ENCODE measurements at regions not wholly inside any gene's neighbourhood (a gene's known extent, or its start where the extent isn't known, plus 50 kb on each side); places are given as distances from the start of the nearest gene placed in this dataset.

- Mint-ChIP-seq H3K4me1 (ENCODE audit: low read depth, unreplicated experiment) (peaks cover 1% of the 10 kb centered on the region), H3K27me3 (ENCODE audit: unreplicated experiment) (no peaks in the 10 kb centered on the region)
These were observed 938.8 kb upstream of the FBXO33 start for GRCh38 chr14:40371011-40371410.

GRCh38 chr14:40368314-40368713, 936.1 kb upstream of the FBXO33 start:
- Mint-ChIP-seq H3K4me3 (ENCODE audit: unreplicated experiment) (no peak overlapping the region), H3K36me3 (ENCODE audit: unreplicated experiment) (no peaks in the 10 kb centered on the region), H3K27ac (ENCODE audit: unreplicated experiment) (no peak overlapping the region), H3K4me1 (ENCODE audit: low read depth, unreplicated experiment) (peaks cover 1% of the 10 kb centered on the region), H3K9me3 (ENCODE audit: unreplicated experiment) (no peaks in the 10 kb centered on the region), H3K27me3 (ENCODE audit: unreplicated experiment) (no peaks in the 10 kb centered on the region)
- no peak for DNase-seq
- TF ChIP-seq CTCF (IDR thresholded peaks at IDR 0.05; ENCODE audit: partially characterized antibody, unreplicated experiment): no peak

More at GRCh38 chr14:40371011-40371410, 938.8 kb upstream of the FBXO33 start:
- no peaks in the 10 kb centered on the region for H3K36me3 Mint-ChIP-seq (ENCODE audit: unreplicated experiment)
- DNase-seq: no peak
- no peak overlapping the region for H3K27ac Mint-ChIP-seq (ENCODE audit: unreplicated experiment)
- H3K9me3 Mint-ChIP-seq (ENCODE audit: unreplicated experiment): no peaks in the 10 kb centered on the region
- H3K4me3 Mint-ChIP-seq (ENCODE audit: unreplicated experiment): no peak overlapping the region
- no peak for TF ChIP-seq CTCF (IDR thresholded peaks at IDR 0.05; ENCODE audit: partially characterized antibody, unreplicated experiment)

GRCh38 chr14:40367717-40368116, 935.5 kb upstream of the FBXO33 start:
- DNase-seq: no peak
- H3K4me3 Mint-ChIP-seq (ENCODE audit: unreplicated experiment): no peak overlapping the region
- H3K27me3 Mint-ChIP-seq (ENCODE audit: unreplicated experiment): no peaks in the 10 kb centered on the region
- peaks cover 1% of the 10 kb centered on the region for H3K4me1 Mint-ChIP-seq (ENCODE audit: low read depth, unreplicated experiment)
- no peak overlapping the region for H3K27ac Mint-ChIP-seq (ENCODE audit: unreplicated experiment)
- TF ChIP-seq CTCF (IDR thresholded peaks at IDR 0.05; ENCODE audit: partially characterized antibody, unreplicated experiment): no peak
- no peaks in the 10 kb centered on the region for H3K36me3 Mint-ChIP-seq (ENCODE audit: unreplicated experiment)
- no peaks in the 10 kb centered on the region for H3K9me3 Mint-ChIP-seq (ENCODE audit: unreplicated experiment)

- no peaks in the 10 kb centered on the region for H3K27me3 Mint-ChIP-seq (ENCODE audit: unreplicated experiment)
- no peak for DNase-seq
- H3K4me3 Mint-ChIP-seq (ENCODE audit: unreplicated experiment): no peak overlapping the region
- no peak for TF ChIP-seq CTCF (IDR thresholded peaks at IDR 0.05; ENCODE audit: partially characterized antibody, unreplicated experiment)
- no peak overlapping the region for H3K27ac Mint-ChIP-seq (ENCODE audit: unreplicated experiment)
- no peaks in the 10 kb centered on the region for H3K36me3 Mint-ChIP-seq (ENCODE audit: unreplicated experiment)
- peaks cover 4% of the 10 kb centered on the region for H3K9me3 Mint-ChIP-seq (ENCODE audit: unreplicated experiment)
- peaks cover 1% of the 10 kb centered on the region for H3K4me1 Mint-ChIP-seq (ENCODE audit: low read depth, unreplicated experiment)
These were observed 933.1 kb upstream of the FBXO33 start for GRCh38 chr14:40365305-40365704.

- Mint-ChIP-seq H3K4me1 (ENCODE audit: low read depth, unreplicated experiment) (no peaks in the 10 kb centered on the region), H3K27me3 (ENCODE audit: unreplicated experiment) (peaks cover 4% of the 10 kb centered on the region), H3K9me3 (ENCODE audit: unreplicated experiment) (peaks cover 8% of the 10 kb centered on the region), H3K36me3 (ENCODE audit: unreplicated experiment) (no peaks in the 10 kb centered on the region), H3K27ac (ENCODE audit: unreplicated experiment) (no peak overlapping the region), H3K4me3 (ENCODE audit: unreplicated experiment) (no peak overlapping the region)
- TF ChIP-seq CTCF (IDR thresholded peaks at IDR 0.05; ENCODE audit: partially characterized antibody, unreplicated experiment): no peak
- DNase-seq: no peak
These were observed 930.6 kb upstream of the FBXO33 start for GRCh38 chr14:40362856-40363255.

All from glutamatergic neuron (in vitro differentiated cells).